B cell (primary cell): ENCODE measurements at regions not wholly inside any gene's neighbourhood (a gene's known extent, or its start where the extent isn't known, plus 50 kb on each side); places are given as distances from the start of the nearest gene placed in this dataset.

ENCODE experiments used
- ATAC-seq: fragments of 200-7000 bp; cut with Tn5 transposase; one replicate; pipeline ENCODE4 v1.10.0; 2021; ENCODE audit warnings: low read depth, mild to moderate bottlenecking, moderate number of reproducible peaks, moderate library complexity
- CTCF ChIA-PET: fragments of 350-600 bp; sonication (Branson Sonifier 250); formaldehyde crosslinking; loops from one replicate; lab custom pipeline; 2021; ENCODE audit warnings: antibody characterized with exemption, inconsistent platforms; lab: Charles Lee
- POLR2A ChIA-PET: fragments of 350-600 bp; sonication (Branson Sonifier 250); formaldehyde crosslinking; loops from one replicate; lab custom pipeline; 2021; ENCODE audit warnings: antibody characterized with exemption; lab: Charles Lee
- DNase-seq: peaks from one replicate; pipeline ENCODE4 v3.0.0; 2013
- H2AFZ ChIP-seq: 2 replicates; pipeline ENCODE4 v1.6.1; 2012; ENCODE audit warnings: mild to moderate bottlenecking, low read depth, low read length; ENCODE audit not compliant: insufficient read depth, poor library complexity, severe bottlenecking
- H3K27ac ChIP-seq, 2 donors: 1 replicate in 1 of 2; 2 replicates in 1 of 2; pipeline ENCODE4 v1.5.1; 2012 to 2013; ENCODE audit warnings: low read length in 2 of 2, mild to moderate bottlenecking in 2 of 2, moderate library complexity in 1 of 2
- H3K27me3 ChIP-seq, 4 experiments: fragments of 200-600 bp in 1 of 4; sonication (generic) in 1 of 4; replicated peaks in 1 of 4; 1 replicate in 2 of 4; 2 replicates in 2 of 4; pipeline versions ENCODE4 v1.6.1 to v1.7.0; 2013 to 2016; ENCODE audit warnings: low read length in 3 of 4, mild to moderate bottlenecking in 2 of 4, mixed read lengths in 1 of 4, moderate library complexity in 1 of 4; ENCODE audit not compliant: insufficient read depth in 4 of 4, control insufficient read depth in 3 of 4; ENCODE audit errors: control extremely low read depth in 1 of 4
- H3K36me3 ChIP-seq, 2 experiments: replicated peaks in 1 of 2; 1 replicate in 1 of 2; 2 replicates in 1 of 2; pipeline versions ENCODE4 v1.6.1 to v1.7.1; 2013; ENCODE audit warnings: low read length in 1 of 2; ENCODE audit not compliant: insufficient read depth in 2 of 2, control insufficient read depth in 1 of 2; ENCODE audit errors: control extremely low read depth in 1 of 2, extremely low read depth in 1 of 2
- H3K4me1 ChIP-seq, 2 donors: fragments of 200-600 bp in 1 of 2; sonication (generic) in 1 of 2; 1 replicate in 1 of 2; 2 replicates in 1 of 2; pipeline versions ENCODE4 v1.5.1 to v1.6.1; 2013 to 2017; ENCODE audit warnings: low read length in 2 of 2; ENCODE audit not compliant: control insufficient read depth in 2 of 2, insufficient read depth in 2 of 2
- H3K4me2 ChIP-seq: replicated peaks from 2 replicates; pipeline ENCODE3; 2012; ENCODE audit warnings: mild to moderate bottlenecking, low read depth, low read length; ENCODE audit not compliant: poor library complexity, severe bottlenecking
- H3K4me3 ChIP-seq, 5 experiments: fragments of 200-600 bp in 1 of 5; sonication (generic) in 1 of 5; 1 replicate in 3 of 5; 2 replicates in 2 of 5; pipeline versions ENCODE4 v1.5.1 to v1.7.0; 2011 to 2016; ENCODE audit warnings: low read length in 4 of 5, mild to moderate bottlenecking in 4 of 5, low read depth in 2 of 5, control low read depth in 1 of 5, moderate library complexity in 1 of 5; ENCODE audit not compliant: insufficient read depth in 1 of 5; ENCODE audit errors: control extremely low read depth in 1 of 5, extremely low read depth in 1 of 5
- H3K79me2 ChIP-seq: fragments of 200-600 bp; sonication (generic); one replicate; pipeline ENCODE4 v1.6.0; 2016; ENCODE audit warnings: low read length; ENCODE audit not compliant: control insufficient read depth, insufficient read depth
- H3K9ac ChIP-seq: fragments of 200-600 bp; sonication (generic); 2 replicates; pipeline ENCODE4 v1.6.1; 2017; ENCODE audit warnings: mild to moderate bottlenecking, low read length, moderate library complexity
- H3K9me3 ChIP-seq, 3 donors: one replicate each; pipeline versions ENCODE4 v1.6.1 to v1.7.1; 2013; ENCODE audit warnings: low read length in 2 of 3; ENCODE audit not compliant: control insufficient read depth in 2 of 3, insufficient read depth in 1 of 3; ENCODE audit errors: control extremely low read depth in 1 of 3
- H4K20me1 ChIP-seq: 2 replicates; pipeline ENCODE4 v1.6.0; 2012; ENCODE audit warnings: mild to moderate bottlenecking, low read length; ENCODE audit not compliant: insufficient read depth, control insufficient read depth, poor library complexity, severe bottlenecking
- H3K27ac Mint-ChIP-seq: one replicate; pipeline ENCODE4 v1.8.0; 2021; ENCODE audit warnings: mixed read lengths
- H3K27me3 Mint-ChIP-seq: one replicate; pipeline ENCODE4 v1.8.0; 2021; ENCODE audit warnings: mixed read lengths
- H3K4me1 Mint-ChIP-seq: one replicate; pipeline ENCODE4 v1.8.0; 2021; ENCODE audit warnings: mixed read lengths
- H3K4me3 Mint-ChIP-seq: one replicate; pipeline ENCODE4 v1.8.0; 2021; ENCODE audit warnings: mixed read lengths
- H3K9me3 Mint-ChIP-seq: one replicate; pipeline ENCODE4 v1.8.0; 2022; ENCODE audit warnings: mixed read lengths; ENCODE audit not compliant: insufficient read depth
- EZH2 ChIP-seq: IDR thresholded peaks from 2 replicates; pipeline ENCODE4 v1.6.1; 2012; ENCODE audit warnings: borderline replicate concordance, low read depth, mild to moderate bottlenecking, moderate library complexity, low read length; ENCODE audit not compliant: insufficient read depth, poor library complexity, severe bottlenecking
- WGBS: methylation state at CpG from one replicate; pipeline ENCODE4 v1.1.5; 2013; ENCODE audit warnings: missing lambda C conversion rate; ENCODE audit not compliant: insufficient coverage; 5-methylcytosine and 5-hydroxymethylcytosine counted together
- intact Hi-C: fragments of 100-400 bp; cut with micrococcal nuclease; formaldehyde crosslinking; loops from one replicate; pipeline ENCODE4 v1.10.0; 2022
- TF ChIP-seq, protein P1 (sequence below): fragments of 200-600 bp; IDR thresholded peaks from one replicate; pipeline ENCODE4 v1.8.0; 2022; ENCODE audit warnings: antibody characterized with exemption, mild to moderate bottlenecking

DNA sequence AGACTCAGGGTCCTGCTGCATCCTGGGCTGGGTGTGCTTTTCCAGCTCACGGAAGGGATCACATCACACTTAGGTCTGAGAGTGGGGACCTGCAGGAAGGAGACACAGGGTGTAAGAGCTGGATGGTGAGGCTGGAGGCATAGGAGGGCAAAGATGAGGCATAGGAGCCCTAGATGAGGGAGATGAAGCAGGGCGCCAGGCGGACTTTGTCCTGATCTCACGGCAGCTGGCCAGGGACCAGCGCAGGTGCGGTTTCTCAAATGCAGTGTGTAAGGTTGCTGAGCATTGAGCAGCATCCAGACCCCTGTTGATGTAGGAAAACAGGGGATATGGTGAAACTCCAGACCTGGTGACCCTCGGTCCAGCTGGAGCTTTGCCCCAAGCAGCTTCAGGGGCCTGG lies 156.5 kb downstream of the PSAT1 start:
- ChIA-PET POLR2A (no interaction called here), CTCF (no interaction called here)
- Histone ChIP-seq H3K4me1 (no peaks in the 10 kb centered on the region), H3K36me3 (no peaks in the 10 kb centered on the region), H4K20me1 (no peaks in the 10 kb centered on the region), H3K4me3 (no peak overlapping the region), H3K79me2 (no peaks in the 10 kb centered on the region), H3K27me3 (no peaks in the 10 kb centered on the region), H3K9ac (no peak overlapping the region), H3K27ac (no peak overlapping the region), H2AFZ (no peak overlapping the region), H3K4me2 (no peak overlapping the region), H3K9me3 (no peaks in the 10 kb centered on the region)
- whole genome bisulfite sequencing, result 91% methylated on average over 4 of the region's 7 CpGs
- H3K4me1 Mint-ChIP-seq, result no peaks in the 10 kb centered on the region
- H3K9me3 Mint-ChIP-seq, result no peaks in the 10 kb centered on the region
- ATAC-seq (no peak), DNase-seq (no peak)
- H3K4me3 Mint-ChIP-seq, result no peak overlapping the region
- peaks cover 14% of the 10 kb centered on the region for H3K27me3 Mint-ChIP-seq
- intact Hi-C loops, result no loop called here
- no peak overlapping the region for H3K27ac Mint-ChIP-seq
- TF ChIP-seq, protein P1, sequence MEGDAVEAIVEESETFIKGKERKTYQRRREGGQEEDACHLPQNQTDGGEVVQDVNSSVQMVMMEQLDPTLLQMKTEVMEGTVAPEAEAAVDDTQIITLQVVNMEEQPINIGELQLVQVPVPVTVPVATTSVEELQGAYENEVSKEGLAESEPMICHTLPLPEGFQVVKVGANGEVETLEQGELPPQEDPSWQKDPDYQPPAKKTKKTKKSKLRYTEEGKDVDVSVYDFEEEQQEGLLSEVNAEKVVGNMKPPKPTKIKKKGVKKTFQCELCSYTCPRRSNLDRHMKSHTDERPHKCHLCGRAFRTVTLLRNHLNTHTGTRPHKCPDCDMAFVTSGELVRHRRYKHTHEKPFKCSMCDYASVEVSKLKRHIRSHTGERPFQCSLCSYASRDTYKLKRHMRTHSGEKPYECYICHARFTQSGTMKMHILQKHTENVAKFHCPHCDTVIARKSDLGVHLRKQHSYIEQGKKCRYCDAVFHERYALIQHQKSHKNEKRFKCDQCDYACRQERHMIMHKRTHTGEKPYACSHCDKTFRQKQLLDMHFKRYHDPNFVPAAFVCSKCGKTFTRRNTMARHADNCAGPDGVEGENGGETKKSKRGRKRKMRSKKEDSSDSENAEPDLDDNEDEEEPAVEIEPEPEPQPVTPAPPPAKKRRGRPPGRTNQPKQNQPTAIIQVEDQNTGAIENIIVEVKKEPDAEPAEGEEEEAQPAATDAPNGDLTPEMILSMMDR, result no peak
- no peak for TF ChIP-seq EZH2

DNA sequence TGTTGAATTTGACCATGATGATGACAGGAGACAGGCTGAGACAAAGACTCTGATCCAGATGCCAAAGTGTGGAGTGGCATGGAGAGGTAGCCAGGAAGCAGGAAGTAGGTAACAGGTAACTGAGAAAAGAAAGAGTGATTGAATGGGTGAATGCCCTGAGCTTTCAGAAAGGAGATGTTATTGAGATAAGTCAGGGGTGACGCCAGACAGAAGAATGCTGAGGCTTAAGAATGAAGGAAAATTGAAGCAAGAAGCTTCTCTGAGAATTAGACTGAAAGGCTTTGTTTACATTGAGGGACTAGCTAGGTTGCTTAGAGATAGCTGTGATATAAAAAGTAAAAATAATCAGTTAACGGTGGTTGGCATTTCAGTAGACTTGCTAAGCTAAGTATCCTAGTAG lies 165.7 kb downstream of the PSAT1 start:
- Histone ChIP-seq H2AFZ (no peak overlapping the region), H3K36me3 (no peaks in the 10 kb centered on the region), H3K9me3 (peaks cover 0 to 2% (median 0%) of the 10 kb centered on the region in 3 donors), H3K79me2 (no peaks in the 10 kb centered on the region), H3K27me3 (no peaks in the 10 kb centered on the region), H4K20me1 (no peaks in the 10 kb centered on the region), H3K9ac (no peak overlapping the region), H3K27ac (no peak overlapping the region), H3K4me1 (no peaks in the 10 kb centered on the region), H3K4me3 (no peak overlapping the region), H3K4me2 (no peak overlapping the region)
- no peak for ATAC-seq
- intact Hi-C loops, result no loop called here
- 89% methylated on average over 2 of the region's 2 CpGs for WGBS
- ChIA-PET CTCF (interaction anchor here (1.5 kb wide), 1 partner anchor 94 kb away, joined by 3 read pairs; no protein-coding TSS in a partner anchor), POLR2A (no interaction called here)
- Mint-ChIP-seq H3K27me3 (no peaks in the 10 kb centered on the region), H3K4me3 (no peak overlapping the region), H3K27ac (no peak overlapping the region), H3K9me3 (peaks cover 3% of the 10 kb centered on the region), H3K4me1 (no peaks in the 10 kb centered on the region)
- no peak for TF ChIP-seq EZH2
- TF ChIP-seq, protein P1, result no peak
- DNase-seq, result no peak
